ENCODE measurements at regions not wholly inside any gene's neighbourhood (a gene's known extent, or its start where the extent isn't known, plus 50 kb on each side); places are given as distances from the start of the nearest gene placed in this dataset.

DNA sequence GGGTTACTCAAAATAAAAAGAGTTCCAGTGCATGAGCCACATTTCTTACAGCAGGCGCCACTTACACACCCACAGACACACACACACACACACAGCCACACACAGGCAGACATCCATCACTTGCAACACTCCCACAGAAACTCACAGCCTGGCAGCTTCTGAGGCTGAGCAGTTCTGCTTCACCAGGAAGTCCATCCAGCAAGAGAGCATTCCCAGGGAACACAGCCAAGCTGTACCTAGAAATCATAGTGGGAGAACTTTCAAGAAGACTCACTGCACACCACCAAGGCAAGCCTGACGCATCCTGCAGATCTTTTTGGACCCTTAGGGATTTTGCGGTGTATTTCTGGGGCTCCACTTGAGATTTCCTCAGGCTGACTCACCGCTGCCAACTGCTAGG, 140.9 kb upstream of the WSB1 start:
- H3K56ac ChIP-seq (ENCODE audit: low read length): no peak overlapping the region
- no peaks in the 10 kb centered on the region for H3K4me1 ChIP-seq (ENCODE audit: control insufficient read depth, low read depth, low read length)
- no peak overlapping the region for H3K18ac ChIP-seq (ENCODE audit: low read length)
- no peaks in the 10 kb centered on the region for H3K79me2 ChIP-seq (ENCODE audit: control insufficient read depth, insufficient read depth, low read length)
- H4K5ac ChIP-seq (ENCODE audit: low read length): no peak overlapping the region
- H2AK5ac ChIP-seq (ENCODE audit: low read length): no peak overlapping the region
- H3K4me2 ChIP-seq (ENCODE audit: low read length): no peak overlapping the region
- H3K27me3 ChIP-seq (ENCODE audit: insufficient read depth, low read length, poor library complexity): no peaks in the 10 kb centered on the region
- H2BK5ac ChIP-seq (ENCODE audit: low read length): no peak overlapping the region
- H3K23ac ChIP-seq (ENCODE audit: low read length): no peak overlapping the region
- no peak for DNase-seq
- no peak overlapping the region for H3K27ac ChIP-seq (ENCODE audit: low read depth, low read length)
- no peak overlapping the region for H3K9ac ChIP-seq (ENCODE audit: low read length)
- no peak overlapping the region for H2BK15ac ChIP-seq (replicated peaks; ENCODE audit: low read depth)
- H3K36me3 ChIP-seq (ENCODE audit: control insufficient read depth, insufficient read depth, low read length): no peaks in the 10 kb centered on the region
- H4K8ac ChIP-seq (ENCODE audit: low read depth, low read length): no peak overlapping the region
- H3K4me3 ChIP-seq (ENCODE audit: low read length): no peak overlapping the region
- H3K79me1 ChIP-seq (ENCODE audit: low read length): no peaks in the 10 kb centered on the region
- no peak overlapping the region for H2BK120ac ChIP-seq (ENCODE audit: low read depth, low read length)
- H3K4ac ChIP-seq (ENCODE audit: low read depth, low read length): no peak overlapping the region
- WGBS (ENCODE audit: extremely low coverage, insufficient coverage, low lambda C conversion rate): no CpG with 5 or more reads among the region's 4 CpGs

DNA sequence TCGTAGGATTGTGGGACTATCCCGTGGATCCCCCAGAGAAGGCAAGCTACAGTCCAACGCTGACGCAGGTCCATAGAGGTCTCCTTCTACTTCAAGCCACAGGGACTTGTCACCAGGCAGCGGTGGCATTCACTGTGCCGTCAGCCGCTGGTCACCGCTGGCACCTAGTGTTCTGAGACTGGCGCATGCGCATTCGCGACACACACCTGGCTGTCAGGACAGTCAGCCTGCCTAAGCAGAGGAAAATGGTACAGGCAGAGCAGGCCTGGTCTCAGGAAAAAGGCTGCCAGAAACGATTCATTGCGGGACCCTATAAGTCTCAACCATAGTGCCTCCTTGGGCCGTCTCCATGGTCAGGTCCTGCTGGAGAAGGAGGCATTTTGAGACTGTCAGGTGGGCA, 138.0 kb upstream of the WSB1 start:
- H3K4ac ChIP-seq (ENCODE audit: low read depth, low read length): no peak overlapping the region
- no peak overlapping the region for H3K23ac ChIP-seq (ENCODE audit: low read length)
- H3K4me2 ChIP-seq (ENCODE audit: low read length): no peak overlapping the region
- H3K9ac ChIP-seq (ENCODE audit: low read length): no peak overlapping the region
- no peaks in the 10 kb centered on the region for H3K36me3 ChIP-seq (ENCODE audit: control insufficient read depth, insufficient read depth, low read length)
- H2BK15ac ChIP-seq (replicated peaks; ENCODE audit: low read depth): no peak overlapping the region
- no peak overlapping the region for H3K27ac ChIP-seq (ENCODE audit: low read depth, low read length)
- no peak overlapping the region for H3K4me3 ChIP-seq (ENCODE audit: low read length)
- no peak overlapping the region for H2BK120ac ChIP-seq (ENCODE audit: low read depth, low read length)
- no peak overlapping the region for H2BK5ac ChIP-seq (ENCODE audit: low read length)
- no CpG with 5 or more reads among the region's 15 CpGs for WGBS (ENCODE audit: extremely low coverage, insufficient coverage, low lambda C conversion rate)
- DNase-seq: no peak
- no peaks in the 10 kb centered on the region for H3K79me2 ChIP-seq (ENCODE audit: control insufficient read depth, insufficient read depth, low read length)
- no peak overlapping the region for H3K18ac ChIP-seq (ENCODE audit: low read length)
- H3K79me1 ChIP-seq (ENCODE audit: low read length): no peaks in the 10 kb centered on the region
- H2AK5ac ChIP-seq (ENCODE audit: low read length): no peak overlapping the region
- no peaks in the 10 kb centered on the region for H3K4me1 ChIP-seq (ENCODE audit: control insufficient read depth, low read depth, low read length)
- no peak overlapping the region for H4K8ac ChIP-seq (ENCODE audit: low read depth, low read length)
- H3K27me3 ChIP-seq (ENCODE audit: insufficient read depth, low read length, poor library complexity): no peaks in the 10 kb centered on the region
- H3K56ac ChIP-seq (ENCODE audit: low read length): no peak overlapping the region
- H4K5ac ChIP-seq (ENCODE audit: low read length): no peak overlapping the region

DNA sequence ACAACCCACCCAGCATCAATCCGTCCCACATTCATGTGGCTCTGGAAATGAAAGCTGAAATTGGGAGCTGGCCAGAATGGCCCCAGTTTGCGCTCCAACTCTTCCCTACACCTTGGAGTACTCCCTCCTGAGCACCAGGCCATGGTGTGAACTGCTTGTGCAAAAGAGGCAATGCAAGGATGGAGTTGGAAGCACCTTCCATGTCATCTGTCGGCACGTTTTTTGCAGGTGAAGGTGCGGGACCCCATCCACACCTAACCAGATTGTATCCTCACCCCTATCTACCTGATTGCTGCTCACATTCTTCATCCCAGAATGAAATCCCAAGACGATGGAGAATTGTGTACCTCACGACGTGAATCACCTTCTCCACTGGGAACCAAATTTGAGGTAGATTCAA, 136.6 kb upstream of the WSB1 start:
- Histone ChIP-seq H3K18ac (ENCODE audit: low read length) (no peak overlapping the region), H3K23ac (ENCODE audit: low read length) (no peak overlapping the region), H3K36me3 (ENCODE audit: control insufficient read depth, insufficient read depth, low read length) (no peaks in the 10 kb centered on the region), H2BK15ac (replicated peaks; ENCODE audit: low read depth) (no peak overlapping the region), H3K4ac (ENCODE audit: low read depth, low read length) (no peak overlapping the region), H3K79me1 (ENCODE audit: low read length) (no peaks in the 10 kb centered on the region), H3K79me2 (ENCODE audit: control insufficient read depth, insufficient read depth, low read length) (no peaks in the 10 kb centered on the region), H3K56ac (ENCODE audit: low read length) (no peak overlapping the region), H3K27me3 (ENCODE audit: insufficient read depth, low read length, poor library complexity) (no peaks in the 10 kb centered on the region), H3K4me3 (ENCODE audit: low read length) (no peak overlapping the region), H2AK5ac (ENCODE audit: low read length) (no peak overlapping the region), H3K9ac (ENCODE audit: low read length) (no peak overlapping the region), H3K27ac (ENCODE audit: low read depth, low read length) (no peak overlapping the region), H3K4me2 (ENCODE audit: low read length) (no peak overlapping the region), H4K5ac (ENCODE audit: low read length) (no peak overlapping the region), H3K4me1 (ENCODE audit: control insufficient read depth, low read depth, low read length) (no peaks in the 10 kb centered on the region), H2BK5ac (ENCODE audit: low read length) (no peak overlapping the region), H4K8ac (ENCODE audit: low read depth, low read length) (no peak overlapping the region), H2BK120ac (ENCODE audit: low read depth, low read length) (no peak overlapping the region)
- no peak for DNase-seq
- WGBS (ENCODE audit: extremely low coverage, insufficient coverage, low lambda C conversion rate): no CpG with 5 or more reads among the region's 8 CpGs

- Histone ChIP-seq H3K4me1 (ENCODE audit: control insufficient read depth, low read depth, low read length) (no peaks in the 10 kb centered on the region), H3K4me3 (ENCODE audit: low read length) (no peak overlapping the region), H3K18ac (ENCODE audit: low read length) (no peak overlapping the region), H3K4ac (ENCODE audit: low read depth, low read length) (no peak overlapping the region), H2BK120ac (ENCODE audit: low read depth, low read length) (no peak overlapping the region), H4K8ac (ENCODE audit: low read depth, low read length) (no peak overlapping the region), H3K27ac (ENCODE audit: low read depth, low read length) (no peak overlapping the region), H3K9ac (ENCODE audit: low read length) (no peak overlapping the region), H3K36me3 (ENCODE audit: control insufficient read depth, insufficient read depth, low read length) (no peaks in the 10 kb centered on the region), H3K79me1 (ENCODE audit: low read length) (no peaks in the 10 kb centered on the region), H2BK15ac (replicated peaks; ENCODE audit: low read depth) (no peak overlapping the region), H3K4me2 (ENCODE audit: low read length) (no peak overlapping the region), H2BK5ac (ENCODE audit: low read length) (no peak overlapping the region), H3K23ac (ENCODE audit: low read length) (no peak overlapping the region), H3K27me3 (ENCODE audit: insufficient read depth, low read length, poor library complexity) (no peaks in the 10 kb centered on the region), H3K56ac (ENCODE audit: low read length) (no peak overlapping the region), H4K5ac (ENCODE audit: low read length) (no peak overlapping the region), H2AK5ac (ENCODE audit: low read length) (no peak overlapping the region), H3K79me2 (ENCODE audit: control insufficient read depth, insufficient read depth, low read length) (no peaks in the 10 kb centered on the region)
- WGBS (ENCODE audit: extremely low coverage, insufficient coverage, low lambda C conversion rate): no CpG with 5 or more reads among the region's 10 CpGs
- no peak for DNase-seq
Measured at GRCh38 chr17:27157898-27158297, 136.0 kb upstream of the WSB1 start.

- Histone ChIP-seq H3K79me1 (ENCODE audit: low read length) (no peaks in the 10 kb centered on the region), H3K56ac (ENCODE audit: low read length) (no peak overlapping the region), H4K8ac (ENCODE audit: low read depth, low read length) (no peak overlapping the region), H2BK5ac (ENCODE audit: low read length) (no peak overlapping the region), H3K4ac (ENCODE audit: low read depth, low read length) (no peak overlapping the region), H3K18ac (ENCODE audit: low read length) (no peak overlapping the region), H2BK120ac (ENCODE audit: low read depth, low read length) (no peak overlapping the region), H3K9ac (ENCODE audit: low read length) (no peak overlapping the region), H3K27me3 (ENCODE audit: insufficient read depth, low read length, poor library complexity) (no peaks in the 10 kb centered on the region), H2AK5ac (ENCODE audit: low read length) (no peak overlapping the region), H3K4me3 (ENCODE audit: low read length) (no peak overlapping the region), H3K4me2 (ENCODE audit: low read length) (no peak overlapping the region), H2BK15ac (replicated peaks; ENCODE audit: low read depth) (no peak overlapping the region), H3K4me1 (ENCODE audit: control insufficient read depth, low read depth, low read length) (no peaks in the 10 kb centered on the region), H3K27ac (ENCODE audit: low read depth, low read length) (no peak overlapping the region), H3K36me3 (ENCODE audit: control insufficient read depth, insufficient read depth, low read length) (no peaks in the 10 kb centered on the region), H3K79me2 (ENCODE audit: control insufficient read depth, insufficient read depth, low read length) (no peaks in the 10 kb centered on the region), H3K23ac (ENCODE audit: low read length) (no peak overlapping the region), H4K5ac (ENCODE audit: low read length) (no peak overlapping the region)
- no CpG with 5 or more reads among the region's 18 CpGs for WGBS (ENCODE audit: extremely low coverage, insufficient coverage, low lambda C conversion rate)
- no peak for DNase-seq
Measured at GRCh38 chr17:27158382-27158781, 135.5 kb upstream of the WSB1 start.

- no peak overlapping the region for H3K23ac ChIP-seq (ENCODE audit: low read length)
- no peaks in the 10 kb centered on the region for H3K36me3 ChIP-seq (ENCODE audit: control insufficient read depth, insufficient read depth, low read length)
- DNase-seq: no peak
- H3K79me1 ChIP-seq (ENCODE audit: low read length): no peaks in the 10 kb centered on the region
- H3K56ac ChIP-seq (ENCODE audit: low read length): no peak overlapping the region
- no peaks in the 10 kb centered on the region for H3K4me1 ChIP-seq (ENCODE audit: control insufficient read depth, low read depth, low read length)
- H4K5ac ChIP-seq (ENCODE audit: low read length): no peak overlapping the region
- H2BK120ac ChIP-seq (ENCODE audit: low read depth, low read length): no peak overlapping the region
- no CpG with 5 or more reads among the region's 5 CpGs for WGBS (ENCODE audit: extremely low coverage, insufficient coverage, low lambda C conversion rate)
- H3K18ac ChIP-seq (ENCODE audit: low read length): no peak overlapping the region
- no peak overlapping the region for H3K27ac ChIP-seq (ENCODE audit: low read depth, low read length)
- no peaks in the 10 kb centered on the region for H3K27me3 ChIP-seq (ENCODE audit: insufficient read depth, low read length, poor library complexity)
- no peak overlapping the region for H3K4me3 ChIP-seq (ENCODE audit: low read length)
- no peak overlapping the region for H3K4me2 ChIP-seq (ENCODE audit: low read length)
- no peak overlapping the region for H2BK15ac ChIP-seq (replicated peaks; ENCODE audit: low read depth)
- H2BK5ac ChIP-seq (ENCODE audit: low read length): no peak overlapping the region
- no peak overlapping the region for H3K9ac ChIP-seq (ENCODE audit: low read length)
- H2AK5ac ChIP-seq (ENCODE audit: low read length): no peak overlapping the region
- no peak overlapping the region for H3K4ac ChIP-seq (ENCODE audit: low read depth, low read length)
- H4K8ac ChIP-seq (ENCODE audit: low read depth, low read length): no peak overlapping the region
- no peaks in the 10 kb centered on the region for H3K79me2 ChIP-seq (ENCODE audit: control insufficient read depth, insufficient read depth, low read length)
Measured at GRCh38 chr17:27180322-27180721, 113.6 kb upstream of the WSB1 start.
